GM19372 (cell line): ENCODE measurements at regions not wholly inside any gene's neighbourhood (a gene's known extent, or its start where the extent isn't known, plus 50 kb on each side); places are given as distances from the start of the nearest gene placed in this dataset.
"Not testable (repeated sequence)": the region's sequence is repeated elsewhere in the genome, so short reads cannot be mapped to it uniquely, and the experiment has no call there.

Experiments used
- ATAC-seq: cut with Tn5 transposase; IDR thresholded peaks from one replicate; pipeline ENCODE4 v1.9.1; 2021; ENCODE audit warnings: mild to moderate bottlenecking, low read depth, moderate library complexity; ENCODE audit not compliant: unreplicated experiment

- ATAC-seq = no peak
Measured at GRCh38 chr2:16939771-16940170, 274.1 kb upstream of the CYRIA start.

GRCh38 chr2:16933355-16933754 is 267.7 kb upstream of the CYRIA start:
- no peak for ATAC-seq

- no peak for ATAC-seq
Measured at GRCh38 chr2:16932826-16933225, 267.2 kb upstream of the CYRIA start.

DNA sequence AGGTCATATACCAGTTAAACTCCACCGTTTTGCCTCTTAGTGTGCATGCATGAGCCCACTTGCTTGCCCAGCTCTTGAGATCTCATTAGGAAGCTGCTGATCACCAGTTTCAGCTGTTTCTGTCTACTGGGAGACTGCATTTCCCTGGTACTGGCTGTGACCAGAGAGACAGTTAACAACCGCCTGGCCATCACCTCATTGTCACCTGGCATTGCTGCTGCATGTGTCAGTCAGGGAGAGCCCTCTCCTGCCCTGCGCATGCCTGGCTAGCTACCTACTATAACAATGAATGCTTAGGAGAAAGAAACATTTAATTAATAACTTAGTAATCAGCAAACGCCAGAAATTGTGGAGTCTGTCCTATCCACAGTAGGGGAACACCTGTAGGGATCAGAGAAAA is 265.8 kb upstream of the CYRIA start:
- ATAC-seq = no peak

GRCh38 chr2:16927398-16927797 is 261.8 kb upstream of the CYRIA start:
- ATAC-seq = no peak

DNA sequence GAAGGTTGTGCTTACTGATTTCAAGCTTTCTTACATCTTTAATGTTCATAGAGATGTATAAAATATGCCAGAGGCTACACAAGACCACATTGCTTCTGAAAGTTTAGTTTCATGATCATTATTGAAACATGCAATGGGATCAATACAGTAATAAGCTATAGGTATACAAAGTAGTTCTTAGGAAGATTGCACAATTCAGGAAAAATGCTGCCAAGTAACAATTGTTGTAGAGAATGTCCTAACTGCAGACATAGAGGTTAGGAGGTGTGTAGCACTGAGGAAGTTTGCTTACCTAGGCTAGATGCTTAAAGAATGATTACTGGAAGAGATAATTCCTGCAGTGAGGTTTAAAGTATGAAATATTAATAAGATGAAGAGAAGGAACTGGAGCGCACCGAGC is 259.5 kb upstream of the CYRIA start:
- ATAC-seq = no peak

DNA sequence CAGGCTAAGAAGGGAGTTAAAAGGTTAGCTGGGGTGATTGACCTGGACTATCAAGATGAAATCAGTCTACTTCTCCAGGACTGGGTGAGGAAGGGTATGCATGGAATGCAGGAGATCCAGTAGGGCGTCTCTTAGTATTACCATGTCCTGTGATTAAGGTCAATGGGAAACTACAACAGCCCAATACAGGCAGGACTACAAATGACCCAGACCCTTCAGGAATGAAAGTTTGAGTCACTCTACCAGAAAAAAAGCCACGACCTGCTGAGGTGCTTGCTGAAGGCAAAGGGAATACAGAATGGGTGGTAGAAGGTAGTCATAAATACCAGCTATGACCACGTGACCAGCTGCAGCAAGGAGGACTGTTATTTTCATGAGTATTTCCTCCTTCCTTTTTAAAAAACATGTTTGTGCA is 249.7 kb upstream of the CYRIA start:
- not testable (repeated sequence) for ATAC-seq

GRCh38 chr2:16911746-16912145 is 246.1 kb upstream of the CYRIA start:
- no peak for ATAC-seq

- no peak for ATAC-seq
Measured at GRCh38 chr2:16908656-16909055, 243.0 kb upstream of the CYRIA start.

DNA sequence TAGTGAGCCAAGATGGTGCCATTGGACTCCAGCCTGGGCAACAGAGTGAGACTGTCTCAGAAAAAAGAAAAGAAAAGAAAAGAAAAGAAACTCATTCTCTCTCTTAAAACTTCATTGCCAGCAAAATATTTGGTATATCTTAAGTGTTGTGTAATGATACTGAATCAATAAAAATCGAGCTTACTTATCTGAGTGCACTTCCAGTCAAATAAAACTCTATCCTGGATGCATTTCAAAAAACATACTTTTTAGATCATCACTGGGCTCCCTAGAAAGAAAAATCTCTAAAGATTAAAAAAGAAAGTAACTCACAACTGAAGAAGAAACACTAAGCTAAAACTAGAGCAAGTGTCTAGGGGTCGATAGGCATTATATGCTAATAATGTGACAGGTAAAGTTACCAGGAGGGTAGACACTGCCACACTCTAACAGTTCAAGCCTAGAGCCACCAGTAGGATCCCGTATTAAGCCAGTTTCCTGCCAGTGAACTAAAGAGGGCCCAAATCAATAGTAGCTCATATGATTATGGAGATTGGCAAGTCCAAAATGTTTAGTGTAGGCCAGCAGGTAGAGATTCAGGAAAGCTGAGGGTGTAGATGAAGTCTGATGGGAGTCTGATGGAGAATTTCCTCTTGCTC is 242.1 kb upstream of the CYRIA start:
- ATAC-seq = no peak

DNA sequence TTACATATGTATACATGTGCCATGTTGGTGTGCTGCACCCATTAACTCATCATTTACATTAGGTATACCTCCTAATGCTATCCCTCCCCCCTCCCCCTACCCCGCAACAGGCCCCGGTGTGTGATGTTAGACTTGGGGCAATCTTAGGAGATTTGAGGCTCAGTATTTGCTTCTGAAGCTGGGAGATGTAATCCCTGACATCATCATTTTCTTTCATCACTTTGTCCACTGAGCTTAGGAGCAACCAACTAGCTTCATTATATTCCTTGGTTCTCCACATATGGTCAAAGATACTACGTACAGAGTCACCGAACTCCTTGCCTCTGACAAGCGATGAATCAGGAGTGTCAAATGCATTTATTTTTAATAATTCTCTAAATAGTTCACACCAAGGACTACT is 239.7 kb upstream of the CYRIA start:
- ATAC-seq = not testable (repeated sequence)

- peak; percentile 81 for ATAC-seq
Measured at GRCh38 chr2:16900405-16901025, 234.9 kb upstream of the CYRIA start.

- ATAC-seq = peak; percentile 6
Measured at GRCh38 chr2:16899958-16900357, 234.3 kb upstream of the CYRIA start.

DNA sequence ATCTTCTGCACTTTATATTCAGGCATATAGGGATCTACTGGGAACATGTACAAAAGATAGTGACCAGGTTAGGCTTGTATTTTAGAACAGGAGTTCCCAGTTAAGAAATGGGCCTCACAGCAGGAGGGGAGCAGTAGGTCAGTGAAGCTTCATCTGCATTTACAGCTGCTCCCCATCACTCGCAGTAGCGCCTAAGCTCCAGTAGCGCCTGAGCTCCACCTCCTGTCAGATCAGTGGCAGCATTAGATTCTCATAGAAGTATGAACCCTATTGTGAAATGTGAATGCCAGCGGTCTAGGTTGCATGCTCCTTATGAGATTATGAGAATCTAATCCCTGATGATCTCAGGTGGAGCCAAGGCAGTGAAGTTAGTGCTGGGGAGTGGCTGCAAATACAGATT is 224.4 kb upstream of the CYRIA start:
- ATAC-seq = no peak

- ATAC-seq = no peak
Measured at GRCh38 chr2:16885027-16885426, 219.4 kb upstream of the CYRIA start.

DNA sequence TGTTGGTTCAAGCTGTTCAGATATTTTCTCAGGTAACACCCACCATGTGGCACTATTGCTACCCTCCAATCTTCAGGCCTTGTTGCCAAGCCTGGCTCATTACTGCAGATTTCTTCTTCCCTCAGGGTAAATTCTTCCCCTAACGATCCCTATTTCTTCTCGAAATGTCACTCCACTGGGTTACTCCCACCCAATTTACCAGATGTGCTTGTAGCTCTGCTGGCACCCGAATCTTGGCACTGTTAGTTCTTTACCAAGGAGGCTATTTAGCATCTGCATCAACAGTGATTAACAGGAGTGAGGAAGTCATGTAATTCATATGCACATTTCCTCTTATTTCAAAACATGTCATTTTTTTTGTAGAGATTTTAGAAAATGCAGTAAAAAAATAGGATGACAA is 217.1 kb upstream of the CYRIA start:
- no peak for ATAC-seq

- no peak for ATAC-seq
Measured at GRCh38 chr2:16881122-16881521, 215.5 kb upstream of the CYRIA start.

DNA sequence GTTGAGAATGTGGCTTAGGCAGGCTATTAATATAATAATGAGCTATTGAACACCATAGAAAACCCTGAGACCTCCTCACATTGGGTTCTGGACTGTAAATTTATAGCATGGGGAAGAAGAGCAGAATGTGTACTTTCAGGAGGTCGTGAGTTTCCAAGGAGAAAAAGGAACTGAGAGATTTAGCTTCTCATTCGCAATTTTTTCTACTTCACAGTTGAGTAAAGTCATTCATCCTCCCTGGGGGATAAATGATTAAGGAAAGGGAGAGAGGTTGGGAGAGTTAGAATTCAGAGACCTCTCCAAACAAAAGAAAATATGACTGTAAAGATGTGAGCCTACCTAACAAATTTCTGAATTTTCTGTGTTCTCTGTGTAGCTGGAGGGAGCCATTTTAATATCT is 205.8 kb upstream of the CYRIA start:
- no peak for ATAC-seq

GRCh38 chr2:16870491-16871076 is 204.9 kb upstream of the CYRIA start:
- ATAC-seq = no peak

- ATAC-seq = no peak
Measured at GRCh38 chr2:16869711-16870110, 204.1 kb upstream of the CYRIA start.

DNA sequence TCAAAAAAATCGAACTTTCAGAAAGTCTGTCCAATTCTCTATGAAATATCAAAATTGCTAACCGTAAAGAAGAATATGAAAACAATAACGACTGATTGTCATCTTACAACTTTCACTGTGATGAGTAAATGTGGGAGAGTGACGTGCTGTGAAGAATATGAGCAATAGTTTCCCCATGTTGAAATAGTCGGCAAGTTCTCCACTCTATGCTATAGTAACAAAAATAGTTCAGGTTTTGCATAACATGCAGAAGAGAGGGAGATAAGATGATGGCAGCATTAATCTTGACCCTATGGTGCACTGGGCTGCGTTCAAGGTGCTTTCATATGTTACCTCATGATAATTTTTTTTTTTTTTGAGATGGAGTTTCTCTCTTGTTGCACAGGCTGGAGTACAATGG is 196.8 kb upstream of the CYRIA start:
- no peak for ATAC-seq

DNA sequence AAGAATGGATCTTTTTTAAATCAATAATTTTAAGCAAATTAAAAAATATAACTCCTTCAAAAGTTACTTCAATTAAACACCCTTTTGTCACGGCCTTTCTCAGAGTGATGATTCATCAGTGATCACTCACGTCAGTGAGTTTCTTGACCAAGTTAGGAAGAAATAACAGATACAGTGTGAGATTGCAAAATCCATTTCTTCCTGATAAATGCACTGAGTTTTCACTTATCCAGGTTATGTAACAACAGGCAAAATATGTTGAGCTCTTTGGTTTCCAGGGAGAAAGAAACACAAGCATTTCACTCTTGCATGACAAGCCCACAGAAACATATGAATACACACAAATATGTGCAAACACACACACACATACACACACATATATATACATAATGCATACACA is 195.9 kb upstream of the CYRIA start:
- ATAC-seq = no peak
